Ascending aorta (tissue), 2 donors: ENCODE measurements at regions not wholly inside any gene's neighbourhood (a gene's known extent, or its start where the extent isn't known, plus 50 kb on each side); places are given as distances from the start of the nearest gene placed in this dataset.

Source experiments
- DNase-seq, 2 donors: peaks; one replicate each; pipeline ENCODE4 v3.0.0-alpha.2; 2019; ENCODE audit warnings: low spot score in 2 of 2
- H3K27ac ChIP-seq, 2 donors: fragments of 200-600 bp; sonication (generic); one replicate each; pipeline ENCODE4 v1.5.1; 2016 to 2017; ENCODE audit warnings: mild to moderate bottlenecking in 1 of 2
- H3K27me3 ChIP-seq: fragments of 200-600 bp; sonication (generic); one replicate; pipeline ENCODE4 v1.5.1; 2017
- H3K36me3 ChIP-seq, 2 donors: fragments of 200-600 bp; sonication (generic); one replicate each; pipeline ENCODE4 v1.5.1; 2016
- H3K4me1 ChIP-seq, 2 donors: fragments of 200-600 bp; sonication (generic); one replicate each; pipeline ENCODE4 v1.5.1; 2016 to 2017; ENCODE audit warnings: mild to moderate bottlenecking in 1 of 2
- H3K4me3 ChIP-seq, 2 donors: fragments of 200-600 bp; sonication (generic); one replicate each; pipeline ENCODE4 v1.5.1; 2016 to 2017; ENCODE audit warnings: mild to moderate bottlenecking in 1 of 2
- H3K9me3 ChIP-seq, 2 donors: fragments of 200-600 bp; sonication (generic); one replicate each; pipeline ENCODE4 v1.5.1; 2016
- intact Hi-C: fragments of 100-400 bp; cut with DNase I; formaldehyde crosslinking; loops from one replicate; pipeline ENCODE4 v1.15.1; 2023
- TF ChIP-seq, protein P1 (sequence below), 3 experiments: fragments of 200-600 bp in 2 of 3; fragments of 450-650 bp in 1 of 3; sonication (generic) in 2 of 3; IDR thresholded peaks; one replicate each; pipeline ENCODE4 v1.5.1; 2016 to 2019; ENCODE audit warnings: antibody characterized with exemption in 3 of 3, mild to moderate bottlenecking in 1 of 3, moderate library complexity in 1 of 3

DNA sequence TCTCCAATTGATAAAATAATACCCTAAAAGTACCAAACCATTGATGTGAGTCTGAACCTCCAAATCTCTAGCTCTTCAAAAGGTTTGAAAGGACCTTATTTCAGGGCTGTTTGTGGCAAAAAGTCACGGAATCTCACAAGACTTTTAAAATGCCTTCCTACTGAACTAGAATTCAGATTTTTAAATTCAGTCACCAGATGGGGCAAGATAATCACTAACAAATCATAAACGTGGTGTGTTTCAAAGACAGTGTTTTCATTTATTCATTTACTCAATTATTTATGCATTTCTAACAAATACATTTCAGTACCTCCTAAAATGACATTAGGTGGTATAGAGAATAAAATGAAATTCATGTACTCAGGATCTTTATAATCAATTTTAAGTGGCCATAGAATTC is 68.2 kb upstream of the SMC2 start:
- H3K27ac ChIP-seq, result no peak overlapping the region
- H3K4me3 ChIP-seq, result no peak overlapping the region
- no peaks in the 10 kb centered on the region for H3K36me3 ChIP-seq
- H3K9me3 ChIP-seq, result no peaks in the 10 kb centered on the region
- H3K27me3 ChIP-seq, result no peaks in the 10 kb centered on the region
- TF ChIP-seq, protein P1, sequence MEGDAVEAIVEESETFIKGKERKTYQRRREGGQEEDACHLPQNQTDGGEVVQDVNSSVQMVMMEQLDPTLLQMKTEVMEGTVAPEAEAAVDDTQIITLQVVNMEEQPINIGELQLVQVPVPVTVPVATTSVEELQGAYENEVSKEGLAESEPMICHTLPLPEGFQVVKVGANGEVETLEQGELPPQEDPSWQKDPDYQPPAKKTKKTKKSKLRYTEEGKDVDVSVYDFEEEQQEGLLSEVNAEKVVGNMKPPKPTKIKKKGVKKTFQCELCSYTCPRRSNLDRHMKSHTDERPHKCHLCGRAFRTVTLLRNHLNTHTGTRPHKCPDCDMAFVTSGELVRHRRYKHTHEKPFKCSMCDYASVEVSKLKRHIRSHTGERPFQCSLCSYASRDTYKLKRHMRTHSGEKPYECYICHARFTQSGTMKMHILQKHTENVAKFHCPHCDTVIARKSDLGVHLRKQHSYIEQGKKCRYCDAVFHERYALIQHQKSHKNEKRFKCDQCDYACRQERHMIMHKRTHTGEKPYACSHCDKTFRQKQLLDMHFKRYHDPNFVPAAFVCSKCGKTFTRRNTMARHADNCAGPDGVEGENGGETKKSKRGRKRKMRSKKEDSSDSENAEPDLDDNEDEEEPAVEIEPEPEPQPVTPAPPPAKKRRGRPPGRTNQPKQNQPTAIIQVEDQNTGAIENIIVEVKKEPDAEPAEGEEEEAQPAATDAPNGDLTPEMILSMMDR (IDR thresholded peaks at IDR 0.05), result peak in 1 of 3 experiments; percentile 46
- intact Hi-C loops, result loop anchor here (5.0 kb wide), 1 partner anchor 361 kb away; no protein-coding TSS in a partner anchor
- H3K4me1 ChIP-seq, result no peaks in the 10 kb centered on the region
- no peak for DNase-seq

DNA sequence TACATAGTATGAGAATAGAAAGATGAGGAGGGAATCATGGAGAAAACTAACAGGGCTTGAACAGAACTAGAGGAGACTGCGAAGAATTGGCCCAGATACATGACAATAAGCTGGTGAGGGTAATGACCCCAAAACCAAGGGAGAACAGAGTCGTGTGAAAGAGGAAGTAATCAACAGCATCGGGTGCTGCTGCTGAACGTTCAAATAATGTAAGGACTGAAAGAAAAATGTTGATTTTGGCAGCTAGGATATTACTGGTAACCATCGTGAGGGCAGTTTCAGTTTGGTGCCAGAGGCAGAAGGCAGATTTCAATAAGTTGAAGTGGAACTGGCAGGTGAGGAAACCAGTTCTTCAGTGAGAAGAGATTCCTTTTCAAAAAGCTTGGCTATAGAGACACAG is 66.8 kb upstream of the SMC2 start:
- H3K27ac ChIP-seq, result no peak overlapping the region
- H3K4me3 ChIP-seq, result no peak overlapping the region
- H3K4me1 ChIP-seq, result no peaks in the 10 kb centered on the region
- no peaks in the 10 kb centered on the region for H3K27me3 ChIP-seq
- TF ChIP-seq, protein P1 (IDR thresholded peaks at IDR 0.05), result no peak
- intact Hi-C loops, result loop anchor here (5.0 kb wide), 1 partner anchor 360 kb away; no protein-coding TSS in a partner anchor
- H3K36me3 ChIP-seq, result no peaks in the 10 kb centered on the region
- no peak for DNase-seq
- H3K9me3 ChIP-seq, result no peaks in the 10 kb centered on the region

DNA sequence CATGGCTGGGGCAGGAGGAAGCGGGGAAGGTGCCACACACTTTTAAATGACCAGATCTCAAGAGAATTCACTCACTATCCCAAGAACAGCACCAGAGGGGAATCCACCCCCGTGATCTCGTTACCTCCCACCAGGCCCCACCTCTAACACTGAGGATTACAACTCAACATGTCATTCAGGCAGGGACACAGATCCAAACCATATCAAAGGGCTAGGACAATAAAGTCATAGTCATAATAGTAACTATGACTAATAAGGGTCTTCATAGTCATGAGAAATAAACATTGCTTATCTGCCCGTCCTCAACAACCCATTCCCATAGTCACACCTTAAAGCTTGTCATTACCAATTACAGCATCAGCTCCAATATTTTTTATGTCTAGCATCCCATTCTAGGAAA is 65.3 kb upstream of the SMC2 start:
- Histone ChIP-seq H3K4me1 (no peaks in the 10 kb centered on the region), H3K27me3 (no peaks in the 10 kb centered on the region), H3K36me3 (no peaks in the 10 kb centered on the region), H3K9me3 (no peaks in the 10 kb centered on the region), H3K27ac (no peak overlapping the region), H3K4me3 (no peak overlapping the region)
- intact Hi-C loops, result loop anchor here (5.0 kb wide), 1 partner anchor 358 kb away; no protein-coding TSS in a partner anchor
- no peak for DNase-seq
- TF ChIP-seq, protein P1 (IDR thresholded peaks at IDR 0.05), result no peak
